Amniotic stem cell (primary cell): ENCODE measurements at regions not wholly inside any gene's neighbourhood (a gene's known extent, or its start where the extent isn't known, plus 50 kb on each side); places are given as distances from the start of the nearest gene placed in this dataset.

ENCODE experiments used
- DNase-seq: peaks from one replicate; lab custom pipeline; 2025; lab: John Stamatoyannopoulos, UW

- DNase-seq: no peak
These were observed 90.4 kb upstream of the PCDH10 start for GRCh38 chr4:133058701-133059100.

GRCh38 chr4:133059117-133059516 is 90.0 kb upstream of the PCDH10 start:
- no peak for DNase-seq

GRCh38 chr4:133062851-133063250 is 86.2 kb upstream of the PCDH10 start:
- no peak for DNase-seq

GRCh38 chr4:133068083-133068482 is 81.0 kb upstream of the PCDH10 start:
- no peak for DNase-seq

- DNase-seq: no peak
These were observed 67.8 kb upstream of the PCDH10 start for GRCh38 chr4:133081246-133081645.

- no peak for DNase-seq
These were observed 64.7 kb upstream of the PCDH10 start for GRCh38 chr4:133084421-133084820.

- no peak for DNase-seq
These were observed 53.5 kb upstream of the PCDH10 start for GRCh38 chr4:133095591-133095990.

GRCh38 chr4:133096972-133097371 is 52.1 kb upstream of the PCDH10 start:
- no peak for DNase-seq
